Activated CD4-positive, alpha-beta T cell treated with anti-CD3 and anti-CD28 coated beads for 36 hours (primary cell): ENCODE measurements at regions not wholly inside any gene's neighbourhood (a gene's known extent, or its start where the extent isn't known, plus 50 kb on each side); places are given as distances from the start of the nearest gene placed in this dataset.
"Not testable (repeated sequence)": the region's sequence is repeated elsewhere in the genome, so short reads cannot be mapped to it uniquely, and the experiment has no call there.

ENCODE experiments used
- ATAC-seq: fragments of 200-7000 bp; cut with Tn5 transposase; one replicate; pipeline ENCODE4 v1.10.0; 2021; ENCODE audit warnings: mild to moderate bottlenecking, moderate library complexity
- CTCF ChIA-PET: fragments of 350-600 bp; sonication (Branson Sonifier 250); formaldehyde crosslinking; loops from one replicate; lab custom pipeline; 2021; ENCODE audit warnings: antibody characterized with exemption; lab: Charles Lee
- POLR2A ChIA-PET: fragments of 350-600 bp; sonication (Branson Sonifier 250); formaldehyde crosslinking; loops from one replicate; lab custom pipeline; 2021; ENCODE audit warnings: antibody characterized with exemption, inconsistent platforms; lab: Charles Lee
- DNase-seq: peaks from one replicate; pipeline ENCODE4 v3.0.0-alpha.2; 2020
- H3K27ac Mint-ChIP-seq: one replicate; pipeline ENCODE4 v1.8.0; 2021; ENCODE audit warnings: mixed read lengths
- H3K27me3 Mint-ChIP-seq: one replicate; pipeline ENCODE4 v1.8.0; 2021; ENCODE audit warnings: mixed read lengths
- H3K36me3 Mint-ChIP-seq: one replicate; pipeline ENCODE4 v1.8.0; 2021; ENCODE audit warnings: low read depth, mixed read lengths
- H3K4me1 Mint-ChIP-seq: one replicate; pipeline ENCODE4 v1.8.0; 2021; ENCODE audit warnings: mixed read lengths
- H3K4me3 Mint-ChIP-seq: one replicate; pipeline ENCODE4 v1.8.0; 2021; ENCODE audit warnings: mild to moderate bottlenecking, moderate library complexity, mixed read lengths
- H3K9me3 Mint-ChIP-seq: one replicate; pipeline ENCODE4 v1.8.0; 2021; ENCODE audit warnings: low read depth, mixed read lengths
- intact Hi-C, 2 experiments: fragments of 100-400 bp; cut with DNase I in 1 of 2; cut with micrococcal nuclease in 1 of 2; formaldehyde crosslinking; loops; one replicate each; pipeline versions ENCODE4 v1.14.2 to v1.15.1; 2022 to 2024; cut with DNase I, micrococcal nuclease

DNA sequence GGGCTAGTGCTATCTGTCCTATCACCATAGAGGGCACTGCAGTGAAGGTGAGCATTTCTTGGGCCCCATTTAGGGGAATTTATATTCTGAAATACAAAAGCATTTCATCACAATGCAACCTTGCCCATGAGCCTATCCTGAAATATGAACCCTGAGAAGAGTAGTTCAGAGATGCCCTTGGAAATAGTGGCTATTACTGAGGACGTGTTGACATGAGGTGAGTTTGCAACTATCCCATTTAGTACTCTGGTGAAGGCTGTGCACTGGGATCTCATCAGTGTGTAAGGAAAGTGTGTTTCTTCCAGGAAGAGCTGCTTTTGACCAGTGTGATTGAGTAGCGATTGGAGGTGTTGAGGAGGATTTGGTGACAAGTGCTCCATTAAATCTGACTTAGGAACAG is 149.3 kb upstream of the EOLA2 start:
- intact Hi-C loops: no loop called here
- Mint-ChIP-seq H3K27ac (no peak overlapping the region), H3K4me1 (no peaks in the 10 kb centered on the region), H3K36me3 (no peaks in the 10 kb centered on the region), H3K9me3 (no peaks in the 10 kb centered on the region), H3K27me3 (no peaks in the 10 kb centered on the region), H3K4me3 (no peak overlapping the region)
- DNase-seq: no peak
- ChIA-PET CTCF (no interaction called here), POLR2A (no interaction called here)
- no peak for ATAC-seq

DNA sequence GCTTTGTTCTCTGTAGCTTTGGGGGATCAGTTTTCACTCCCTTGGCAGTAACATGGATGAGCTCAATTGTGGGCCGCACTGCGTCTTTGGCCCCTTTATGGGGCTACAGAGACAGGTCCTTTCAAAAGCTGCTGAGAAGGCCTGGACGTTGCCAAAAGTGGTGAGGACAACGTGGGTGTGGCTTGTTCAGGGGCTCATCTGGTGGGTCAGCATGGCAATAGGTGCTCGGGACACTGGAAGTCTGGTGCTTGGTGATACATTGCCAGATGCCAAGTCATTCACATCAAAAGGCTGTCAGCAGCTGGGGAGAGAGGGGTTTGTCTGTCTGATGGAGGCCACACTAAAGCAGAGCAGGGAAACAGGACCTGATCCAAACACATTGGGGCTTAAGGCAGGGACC is 149.8 kb upstream of the EOLA2 start:
- Mint-ChIP-seq H3K9me3 (no peaks in the 10 kb centered on the region), H3K36me3 (no peaks in the 10 kb centered on the region), H3K4me3 (no peak overlapping the region), H3K4me1 (no peaks in the 10 kb centered on the region), H3K27me3 (no peaks in the 10 kb centered on the region), H3K27ac (no peak overlapping the region)
- DNase-seq: no peak
- ChIA-PET POLR2A (no interaction called here), CTCF (no interaction called here)
- intact Hi-C loops: no loop called here
- ATAC-seq: no peak

DNA sequence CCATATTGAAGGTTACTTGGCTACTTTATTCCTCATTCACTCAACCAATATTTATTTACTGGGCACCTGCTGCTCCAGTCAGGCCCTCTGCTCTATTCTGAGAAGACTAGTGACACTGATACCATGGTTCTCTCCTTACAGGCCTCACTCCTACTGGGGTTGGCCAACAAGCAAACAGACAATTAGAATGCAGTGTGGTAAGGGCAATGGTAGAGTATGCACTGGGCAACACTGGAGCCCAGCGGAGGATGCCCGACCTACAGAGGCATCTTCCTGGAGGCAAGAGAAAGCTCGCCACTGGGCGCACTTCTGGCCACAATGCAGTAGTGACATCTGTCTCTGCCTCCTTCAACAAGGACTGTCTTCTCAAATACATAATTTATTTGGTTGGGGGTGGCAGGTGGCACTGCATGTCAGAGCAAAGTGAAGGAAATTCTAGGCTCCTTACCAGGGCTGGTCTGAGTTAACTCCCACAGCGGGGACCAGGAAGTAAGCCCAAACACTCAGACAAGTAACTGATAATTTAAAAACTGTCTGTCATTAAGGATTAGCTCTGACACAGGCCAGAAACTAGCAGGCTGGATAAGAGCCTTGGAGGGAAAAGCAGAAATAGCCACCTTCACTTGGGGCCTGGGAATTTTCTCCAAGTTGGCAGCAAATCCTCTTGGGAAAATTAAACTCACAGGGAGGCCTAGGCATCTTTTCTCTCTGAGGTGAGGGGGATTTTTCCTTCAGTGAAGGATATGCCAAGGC is 150.7 kb upstream of the EOLA2 start:
- ChIA-PET CTCF (no interaction called here), POLR2A (no interaction called here)
- Mint-ChIP-seq H3K36me3 (no peaks in the 10 kb centered on the region), H3K9me3 (no peaks in the 10 kb centered on the region), H3K27me3 (no peaks in the 10 kb centered on the region), H3K4me1 (no peaks in the 10 kb centered on the region), H3K27ac (no peak overlapping the region), H3K4me3 (no peak overlapping the region)
- no peak for ATAC-seq
- no peak for DNase-seq
- intact Hi-C loops: no loop called here

DNA sequence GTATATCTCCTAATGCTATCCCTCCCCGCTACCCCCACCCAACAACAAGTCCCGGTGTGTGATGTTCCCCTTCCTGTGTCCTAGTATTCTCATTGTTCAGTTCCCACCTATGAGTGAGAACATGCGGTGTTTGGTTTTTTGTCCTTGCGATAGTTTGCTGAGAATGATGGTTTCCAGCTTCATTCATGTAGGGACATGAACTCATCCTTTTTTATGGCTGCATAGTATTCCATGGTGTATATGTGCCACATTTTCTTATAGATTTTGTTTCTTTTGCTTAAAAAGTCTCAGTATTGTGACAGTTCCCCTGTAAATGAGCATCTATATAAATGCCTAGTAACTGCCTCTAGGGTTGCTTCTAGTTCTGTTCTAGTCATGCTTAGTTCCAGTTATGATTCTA is 153.0 kb upstream of the EOLA2 start:
- H3K27ac Mint-ChIP-seq, H3K27me3 Mint-ChIP-seq, intact Hi-C loops, H3K36me3 Mint-ChIP-seq, H3K4me1 Mint-ChIP-seq, H3K9me3 Mint-ChIP-seq, CTCF ChIA-PET, ATAC-seq, POLR2A ChIA-PET, H3K4me3 Mint-ChIP-seq, DNase-seq: not testable (repeated sequence)

DNA sequence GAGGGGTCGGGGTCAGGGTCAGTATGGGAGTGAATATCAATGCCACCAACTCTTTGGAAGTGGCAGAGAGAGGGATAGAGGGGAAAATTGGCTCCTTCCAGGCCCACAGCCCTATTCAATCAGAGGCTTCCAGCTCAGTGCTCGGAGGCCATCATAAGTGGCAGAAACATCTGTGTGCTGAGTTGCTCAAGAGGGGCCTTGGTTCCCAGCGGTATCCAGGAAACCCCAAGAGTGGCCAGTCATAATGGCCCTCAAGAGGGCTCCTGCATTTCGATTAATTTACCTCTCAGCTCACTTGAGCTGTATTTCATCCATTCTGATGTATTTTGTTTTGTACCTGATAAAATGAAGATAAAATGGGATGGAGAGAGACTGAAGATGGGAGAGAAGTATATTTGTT is 154.3 kb upstream of the EOLA2 start:
- Mint-ChIP-seq H3K4me1 (no peaks in the 10 kb centered on the region), H3K27me3 (no peaks in the 10 kb centered on the region), H3K4me3 (no peak overlapping the region), H3K36me3 (no peaks in the 10 kb centered on the region), H3K27ac (no peak overlapping the region), H3K9me3 (no peaks in the 10 kb centered on the region)
- intact Hi-C loops: no loop called here
- ChIA-PET CTCF (no interaction called here), POLR2A (no interaction called here)
- DNase-seq (no peak), ATAC-seq (no peak)

DNA sequence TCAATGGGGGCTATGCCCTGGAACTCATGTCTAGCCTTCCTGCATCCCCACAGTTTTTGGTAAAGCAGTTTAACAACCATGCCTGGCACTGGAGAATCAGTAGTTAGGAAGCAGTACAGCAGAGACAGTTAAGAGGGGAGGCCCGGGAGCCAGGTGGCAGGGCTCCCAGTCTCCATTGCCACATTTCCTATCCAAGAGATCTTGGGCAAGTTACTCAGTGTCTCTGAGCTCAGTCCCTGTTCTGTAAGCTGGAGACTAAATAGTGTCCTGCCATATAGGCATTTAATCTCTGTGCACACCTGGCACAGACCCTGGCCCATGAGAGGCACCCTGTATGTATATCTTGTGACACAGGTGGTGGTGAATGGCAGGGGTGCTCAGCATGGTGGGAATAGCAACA is 156.1 kb upstream of the EOLA2 start:
- ATAC-seq (no peak), DNase-seq (no peak)
- Mint-ChIP-seq H3K4me3 (no peak overlapping the region), H3K27me3 (no peaks in the 10 kb centered on the region), H3K36me3 (no peaks in the 10 kb centered on the region), H3K9me3 (no peaks in the 10 kb centered on the region), H3K4me1 (no peaks in the 10 kb centered on the region), H3K27ac (no peak overlapping the region)
- CTCF ChIA-PET: no interaction called here
- POLR2A ChIA-PET: no interaction called here
- intact Hi-C loops: no loop called here

DNA sequence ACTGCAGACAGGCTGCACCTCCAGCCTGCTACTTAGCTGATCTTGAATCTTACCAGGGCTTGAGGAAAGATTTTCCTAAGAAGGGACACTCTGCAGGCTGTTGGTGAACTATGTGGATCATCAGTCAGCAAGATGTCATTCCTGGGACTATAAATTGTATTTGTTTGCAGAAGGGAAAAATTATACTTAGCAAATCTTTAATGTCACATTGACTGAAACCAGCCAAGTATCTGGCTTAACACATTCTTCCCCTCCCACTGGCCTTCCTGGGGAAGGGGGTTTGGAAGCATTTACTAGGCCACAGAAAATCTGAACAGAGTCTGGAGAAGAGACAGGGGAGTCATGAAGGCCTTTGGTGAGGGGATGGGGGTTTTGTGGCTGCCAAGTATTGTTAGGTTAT is 156.7 kb upstream of the EOLA2 start:
- Mint-ChIP-seq H3K9me3 (no peaks in the 10 kb centered on the region), H3K27me3 (no peaks in the 10 kb centered on the region), H3K27ac (no peak overlapping the region), H3K4me3 (no peak overlapping the region), H3K36me3 (no peaks in the 10 kb centered on the region), H3K4me1 (no peaks in the 10 kb centered on the region)
- CTCF ChIA-PET: no interaction called here
- DNase-seq: no peak
- POLR2A ChIA-PET: no interaction called here
- intact Hi-C loops: no loop called here
- ATAC-seq: no peak

DNA sequence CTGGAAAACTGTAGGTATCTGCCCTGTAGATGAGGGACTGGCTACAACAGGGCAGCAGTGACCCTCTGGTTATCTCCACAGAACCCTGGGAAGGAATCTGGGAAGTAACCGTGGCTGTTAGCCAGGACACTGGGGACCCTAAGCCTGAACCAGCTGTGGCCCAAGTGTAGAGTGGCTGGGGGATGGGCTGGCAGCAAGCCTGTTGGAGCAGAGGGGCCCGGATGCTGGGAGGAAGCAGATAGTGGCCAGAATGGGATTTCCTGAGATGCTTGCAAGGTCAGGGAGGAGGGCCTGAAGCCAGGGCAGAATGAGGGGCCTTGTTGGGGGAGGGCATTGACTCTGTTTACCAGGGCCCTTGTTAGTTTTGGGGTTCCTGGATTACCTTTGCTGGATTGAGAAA is 161.0 kb upstream of the EOLA2 start:
- ATAC-seq (no peak), DNase-seq (no peak)
- no peaks in the 10 kb centered on the region for H3K36me3 Mint-ChIP-seq
- H3K27me3 Mint-ChIP-seq: no peaks in the 10 kb centered on the region
- H3K9me3 Mint-ChIP-seq: no peaks in the 10 kb centered on the region
- ChIA-PET CTCF (no interaction called here), POLR2A (no interaction called here)
- no peak overlapping the region for H3K27ac Mint-ChIP-seq
- no peak overlapping the region for H3K4me3 Mint-ChIP-seq
- intact Hi-C loops: no loop called here
- H3K4me1 Mint-ChIP-seq: no peaks in the 10 kb centered on the region

DNA sequence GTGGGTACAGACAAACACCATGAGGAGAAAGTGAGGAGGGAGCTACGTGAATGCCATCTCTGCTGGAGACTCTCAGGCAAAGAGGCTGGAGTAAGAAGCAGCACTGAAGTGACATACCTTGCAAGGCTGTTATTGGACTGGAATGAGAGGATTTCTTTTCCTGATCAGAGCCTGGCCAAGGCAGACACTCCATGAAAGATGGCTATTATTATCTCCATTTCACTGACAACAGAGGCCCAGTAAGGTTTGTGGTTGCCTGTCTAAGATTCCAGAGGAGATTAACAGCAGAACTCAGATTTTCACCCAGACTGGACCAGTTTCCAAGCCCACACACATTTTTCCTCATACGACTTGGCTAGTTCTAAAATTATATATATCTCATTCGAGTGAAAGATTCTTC is 162.0 kb upstream of the EOLA2 start:
- no peaks in the 10 kb centered on the region for H3K36me3 Mint-ChIP-seq
- CTCF ChIA-PET: no interaction called here
- ATAC-seq (no peak), DNase-seq (no peak)
- intact Hi-C loops: no loop called here
- POLR2A ChIA-PET: no interaction called here
- H3K4me1 Mint-ChIP-seq: no peaks in the 10 kb centered on the region
- no peaks in the 10 kb centered on the region for H3K27me3 Mint-ChIP-seq
- H3K9me3 Mint-ChIP-seq: no peaks in the 10 kb centered on the region
- H3K4me3 Mint-ChIP-seq: no peak overlapping the region
- H3K27ac Mint-ChIP-seq: no peak overlapping the region

DNA sequence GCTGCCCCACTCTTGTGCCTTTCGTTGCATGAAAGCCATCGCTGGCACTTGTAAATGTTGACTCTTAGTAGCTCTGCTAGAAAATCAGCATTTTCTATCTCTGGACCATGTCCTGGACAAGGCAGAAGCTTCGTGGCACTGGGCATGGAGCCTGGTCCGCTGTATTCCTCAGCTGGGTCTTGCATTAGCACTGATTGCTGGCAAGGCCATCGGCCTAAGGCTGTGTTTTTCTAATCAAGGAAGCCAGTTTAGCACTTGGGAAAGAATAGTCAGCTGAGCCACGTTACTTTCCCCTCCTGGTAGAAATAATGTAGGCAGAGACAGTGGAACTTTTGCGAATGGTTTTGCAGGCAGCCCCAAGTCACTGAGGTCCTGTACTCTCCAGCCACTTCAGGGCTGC is 180.2 kb upstream of the EOLA2 start:
- H3K4me1 Mint-ChIP-seq: no peaks in the 10 kb centered on the region
- peaks cover 2% of the 10 kb centered on the region for H3K27me3 Mint-ChIP-seq
- ChIA-PET CTCF (no interaction called here), POLR2A (no interaction called here)
- ATAC-seq (no peak), DNase-seq (no peak)
- H3K4me3 Mint-ChIP-seq: no peak overlapping the region
- no peaks in the 10 kb centered on the region for H3K36me3 Mint-ChIP-seq
- H3K27ac Mint-ChIP-seq: no peak overlapping the region
- no peaks in the 10 kb centered on the region for H3K9me3 Mint-ChIP-seq
- intact Hi-C loops: no loop called here

DNA sequence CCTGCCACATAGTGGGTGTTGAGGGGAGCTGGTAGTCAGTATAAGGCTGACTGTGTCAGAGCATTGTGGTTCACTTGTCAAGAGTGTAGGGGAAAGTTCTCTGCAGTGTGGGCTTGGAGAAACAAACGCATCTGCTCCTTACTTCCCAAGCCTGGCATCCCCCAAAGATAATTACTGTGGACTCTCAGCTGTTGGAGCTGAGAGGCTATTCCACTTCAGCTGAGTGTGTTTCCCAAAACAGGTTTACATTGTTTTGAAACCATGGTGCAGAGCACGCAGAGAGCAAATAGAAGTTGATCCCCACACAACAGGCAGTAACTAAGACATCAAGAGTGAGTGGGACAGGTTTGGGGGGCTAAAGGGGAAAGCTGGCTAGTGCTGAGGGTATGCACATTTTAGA is 181.0 kb upstream of the EOLA2 start:
- ATAC-seq: no peak
- Mint-ChIP-seq H3K4me3 (no peak overlapping the region), H3K27me3 (no peaks in the 10 kb centered on the region), H3K27ac (no peak overlapping the region), H3K9me3 (no peaks in the 10 kb centered on the region), H3K36me3 (no peaks in the 10 kb centered on the region), H3K4me1 (no peaks in the 10 kb centered on the region)
- intact Hi-C loops: no loop called here
- no peak for DNase-seq
- ChIA-PET CTCF (interaction anchor here (0.6 kb wide), 1 partner anchor 62 kb away, joined by 3 read pairs; no protein-coding TSS in a partner anchor), POLR2A (no interaction called here)

DNA sequence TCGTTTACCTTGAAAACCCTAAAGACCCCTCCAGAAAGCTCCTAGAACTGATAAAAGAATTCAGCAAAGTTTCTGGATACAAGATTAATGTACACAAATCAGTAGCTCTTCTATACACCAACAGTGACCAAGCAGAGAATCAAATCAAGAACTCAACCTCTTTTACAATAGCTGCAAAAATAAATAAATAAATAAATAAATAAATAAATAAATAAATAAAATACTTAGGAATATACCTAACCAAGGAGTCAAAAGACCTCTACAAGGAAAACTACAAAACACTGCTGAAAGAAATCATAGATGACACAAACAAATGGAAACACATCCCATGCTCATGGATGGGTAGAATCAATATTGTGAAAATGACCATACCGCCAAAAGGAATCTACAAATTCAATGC is 186.8 kb upstream of the EOLA2 start:
- DNase-seq, H3K27ac Mint-ChIP-seq, ATAC-seq, intact Hi-C loops, H3K27me3 Mint-ChIP-seq, POLR2A ChIA-PET, H3K9me3 Mint-ChIP-seq, H3K4me3 Mint-ChIP-seq, H3K36me3 Mint-ChIP-seq, CTCF ChIA-PET, H3K4me1 Mint-ChIP-seq: not testable (repeated sequence)

DNA sequence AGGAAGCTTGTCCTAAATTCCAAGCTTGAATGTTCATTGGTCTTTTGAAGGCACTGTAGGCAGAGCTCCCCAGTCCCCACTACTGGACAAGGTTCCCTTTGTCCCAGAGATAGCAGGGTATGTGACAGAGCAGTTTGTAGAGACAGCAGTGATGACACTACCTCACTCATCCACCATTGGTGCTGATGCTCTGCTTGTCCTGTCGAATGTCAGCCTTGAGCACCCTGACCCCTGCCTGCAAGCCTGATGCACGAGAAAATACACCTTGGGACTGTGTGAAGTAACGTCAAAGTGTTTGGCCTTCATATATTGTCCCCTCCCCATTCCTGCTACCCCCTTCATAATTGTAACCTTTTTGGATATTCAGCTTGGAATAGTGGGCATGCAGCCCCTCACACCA is 188.9 kb upstream of the EOLA2 start:
- no peak overlapping the region for H3K27ac Mint-ChIP-seq
- H3K4me1 Mint-ChIP-seq: no peaks in the 10 kb centered on the region
- ChIA-PET CTCF (no interaction called here), POLR2A (no interaction called here)
- no peaks in the 10 kb centered on the region for H3K27me3 Mint-ChIP-seq
- no peak for DNase-seq
- no peaks in the 10 kb centered on the region for H3K36me3 Mint-ChIP-seq
- intact Hi-C loops: no loop called here
- no peak for ATAC-seq
- no peaks in the 10 kb centered on the region for H3K9me3 Mint-ChIP-seq
- H3K4me3 Mint-ChIP-seq: no peak overlapping the region
